ENCODE measurements at regions not wholly inside any gene's neighbourhood (a gene's known extent, or its start where the extent isn't known, plus 50 kb on each side); places are given as distances from the start of the nearest gene placed in this dataset.
"Not testable (repeated sequence)": the region's sequence is repeated elsewhere in the genome, so short reads cannot be mapped to it uniquely, and the experiment has no call there.

DNA sequence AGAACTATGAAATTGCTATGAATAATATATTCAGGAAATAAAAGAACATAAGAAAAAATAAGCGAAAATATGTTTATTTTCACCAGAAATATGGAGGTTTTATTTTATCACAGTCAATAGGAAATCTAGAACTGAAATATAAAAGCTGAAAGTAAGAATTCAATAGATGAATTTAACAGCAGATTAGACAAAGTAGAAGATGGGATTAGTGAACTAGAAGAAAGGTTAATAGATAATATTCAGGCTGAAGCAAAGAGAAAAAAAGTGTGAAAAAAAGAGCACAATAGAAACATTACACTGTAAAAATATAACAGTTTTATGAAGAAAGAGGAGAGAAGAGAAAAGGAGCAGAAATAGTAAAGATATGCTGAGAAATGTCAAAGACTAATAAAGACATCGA, 1152.1 kb downstream of the FAT4 start:
- DNase-seq, result no peak

- no peak for DNase-seq
Measured at GRCh38 chr4:126468144-126468543, 1153.4 kb downstream of the FAT4 start.

DNA sequence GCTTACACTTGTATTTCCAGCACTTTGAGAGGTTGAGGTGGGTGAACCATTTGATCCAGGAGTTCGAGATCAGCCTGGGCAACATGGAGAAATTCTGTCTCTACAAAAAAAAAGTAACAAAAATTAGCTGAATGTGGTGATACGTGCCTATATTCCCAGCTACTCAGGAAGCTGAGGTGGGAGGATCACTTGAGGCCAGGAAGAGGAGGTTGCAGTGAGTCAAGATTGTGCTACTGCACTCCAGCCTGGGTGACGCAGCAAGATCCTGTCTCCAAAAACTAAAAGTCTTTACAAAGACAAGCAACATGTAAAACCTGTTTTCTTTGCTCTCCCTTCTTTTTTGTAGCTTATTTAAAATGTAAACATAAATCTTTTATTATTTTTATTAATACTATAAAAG, 1156.1 kb downstream of the FAT4 start:
- DNase-seq, result no peak

GRCh38 chr4:126475730-126476129, 1157.0 kb upstream of the INTU start:
- no peak for DNase-seq

DNA sequence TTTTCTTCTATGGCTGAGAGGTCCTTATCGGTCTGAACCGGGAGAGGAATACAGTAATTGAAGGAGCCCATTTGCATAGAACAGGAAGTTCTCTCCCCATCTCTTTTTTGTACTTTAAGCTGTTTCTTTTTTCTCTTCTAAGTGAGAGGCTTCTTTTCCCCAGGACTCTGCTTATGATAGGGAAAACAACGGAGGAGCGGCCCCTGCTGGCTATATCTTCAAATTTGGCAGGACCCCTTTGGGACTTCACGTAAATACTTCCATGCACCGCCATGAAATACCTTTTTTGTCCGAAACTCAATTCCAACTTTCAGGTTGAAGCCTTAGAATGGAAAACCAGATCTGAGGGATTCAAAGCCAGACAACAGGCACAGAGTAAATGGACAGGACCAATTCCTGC, 1153.0 kb upstream of the INTU start:
- no peak for DNase-seq

GRCh38 chr4:126482311-126482710, 1150.4 kb upstream of the INTU start:
- no peak for DNase-seq

GRCh38 chr4:126486377-126486776, 1146.4 kb upstream of the INTU start:
- no peak for DNase-seq

DNA sequence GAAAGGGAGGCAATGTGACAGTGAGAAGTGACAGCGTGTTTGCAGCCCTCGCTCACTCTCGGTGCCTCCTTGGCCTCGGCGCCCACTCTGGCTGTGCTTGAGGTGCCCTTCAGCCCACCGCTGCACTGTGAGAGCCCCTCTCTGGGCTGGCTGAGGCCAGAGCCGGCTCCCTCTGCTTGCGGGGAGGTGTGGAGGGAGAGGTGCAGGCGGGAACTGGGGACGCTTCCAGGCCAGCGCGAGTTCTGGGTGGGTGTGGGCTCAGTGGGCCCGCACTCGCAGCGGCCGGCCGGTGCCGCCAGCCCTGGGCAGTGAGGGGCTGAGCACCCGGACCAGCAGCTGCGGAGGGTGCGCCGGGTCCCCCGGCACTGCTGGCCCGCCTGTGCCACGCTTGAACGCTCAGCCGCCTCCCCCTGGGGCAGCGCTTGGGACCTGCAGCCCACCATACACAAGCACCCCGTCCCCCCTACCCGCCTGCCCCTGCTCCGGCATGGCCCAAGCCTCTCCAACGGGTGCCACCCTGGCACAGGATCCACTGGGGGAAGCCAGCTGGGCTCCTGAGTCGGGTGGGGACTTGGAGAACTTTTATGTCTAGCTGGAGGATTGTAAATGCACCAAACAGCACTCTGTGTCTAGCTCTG, 1142.8 kb upstream of the INTU start:
- no peak for DNase-seq

DNA sequence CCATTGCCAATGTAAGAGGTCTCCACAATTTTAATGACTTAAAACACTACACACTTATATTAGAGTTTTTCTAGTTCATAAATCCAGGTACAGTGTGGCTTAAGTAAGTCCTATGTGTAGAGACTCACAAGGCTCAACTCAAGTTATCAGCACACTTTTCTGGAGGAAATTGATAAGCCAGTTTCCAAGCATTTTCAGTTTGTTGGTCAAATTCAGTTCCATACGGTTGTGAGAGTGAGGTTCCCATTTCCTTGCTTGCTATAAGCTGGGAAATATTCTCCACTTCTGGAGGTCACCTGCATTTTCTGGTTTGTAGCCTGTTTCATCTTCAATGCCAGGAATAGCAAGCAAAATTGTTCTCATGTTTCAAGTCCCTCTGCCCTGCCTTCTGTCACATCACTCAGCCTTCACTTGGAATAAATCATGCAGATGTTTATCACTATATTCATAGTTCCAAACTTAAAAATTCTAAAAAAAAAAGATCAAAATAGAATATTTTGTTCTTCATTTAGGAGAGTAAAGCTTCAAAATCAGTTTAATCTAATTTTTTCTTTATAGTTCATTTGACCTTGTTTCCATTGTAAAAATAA, 1137.5 kb upstream of the INTU start:
- no peak for DNase-seq

- no peak for DNase-seq
Measured at GRCh38 chr4:126512979-126513378, 1119.8 kb upstream of the INTU start.

DNA sequence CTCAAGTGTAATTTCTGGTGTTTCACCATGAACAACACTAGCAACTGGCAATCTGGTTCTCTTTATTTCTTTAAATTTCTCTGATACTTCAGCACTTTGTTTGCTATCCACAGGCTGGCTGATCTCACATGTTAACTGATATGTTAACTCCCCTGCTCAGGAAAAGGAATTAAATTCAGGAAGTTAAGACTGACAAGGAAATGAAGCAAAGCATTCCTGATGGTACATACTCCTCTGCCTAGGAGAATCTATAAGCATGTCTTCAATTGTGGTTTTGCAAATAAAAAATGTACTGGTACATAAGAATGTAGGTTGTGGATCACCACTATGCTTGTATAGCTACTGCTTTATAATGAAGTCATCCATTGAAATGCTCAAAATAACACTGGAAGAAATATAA, 1119.2 kb upstream of the INTU start:
- DNase-seq, result no peak

GRCh38 chr4:126520731-126521130, 1112.0 kb upstream of the INTU start:
- no peak for DNase-seq

DNA sequence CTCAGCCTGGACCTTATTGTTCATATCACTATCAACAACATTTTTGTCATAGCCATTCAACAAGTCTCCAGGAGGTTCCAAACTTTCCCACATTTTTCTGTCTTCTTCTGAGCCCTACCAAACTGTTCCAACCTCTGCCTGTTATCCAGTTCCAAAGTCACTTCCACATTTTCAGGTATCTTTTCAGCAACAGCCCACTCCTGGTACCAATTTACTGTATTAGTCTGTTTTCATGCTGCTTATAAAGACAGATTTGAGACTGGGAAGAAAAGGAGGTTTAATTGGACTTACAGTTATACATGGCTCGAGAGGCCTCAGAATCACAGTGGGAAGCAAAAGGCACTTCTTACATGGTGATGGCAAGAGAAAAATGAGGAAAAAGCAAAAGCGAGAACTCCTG, 1107.4 kb upstream of the INTU start:
- not testable (repeated sequence) for DNase-seq

DNA sequence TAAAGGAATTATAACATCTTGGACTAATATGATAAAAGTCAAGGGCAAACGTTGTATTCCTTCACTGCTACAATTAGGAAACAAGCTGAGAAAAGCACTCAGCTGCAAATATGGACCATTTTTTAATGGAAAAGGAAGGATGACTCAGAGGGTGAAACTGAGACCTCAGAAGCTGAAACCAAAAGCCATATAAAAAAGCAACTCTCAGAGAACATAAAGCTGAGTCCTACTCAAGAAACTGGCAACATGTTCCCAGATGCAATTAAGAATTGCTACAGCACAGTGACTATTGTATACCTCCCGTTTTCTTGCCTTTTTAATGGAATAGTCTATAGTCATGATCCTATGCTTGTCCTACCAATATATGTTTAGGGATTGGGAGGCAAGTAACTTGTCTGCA, 1106.4 kb upstream of the INTU start:
- DNase-seq, result no peak

DNA sequence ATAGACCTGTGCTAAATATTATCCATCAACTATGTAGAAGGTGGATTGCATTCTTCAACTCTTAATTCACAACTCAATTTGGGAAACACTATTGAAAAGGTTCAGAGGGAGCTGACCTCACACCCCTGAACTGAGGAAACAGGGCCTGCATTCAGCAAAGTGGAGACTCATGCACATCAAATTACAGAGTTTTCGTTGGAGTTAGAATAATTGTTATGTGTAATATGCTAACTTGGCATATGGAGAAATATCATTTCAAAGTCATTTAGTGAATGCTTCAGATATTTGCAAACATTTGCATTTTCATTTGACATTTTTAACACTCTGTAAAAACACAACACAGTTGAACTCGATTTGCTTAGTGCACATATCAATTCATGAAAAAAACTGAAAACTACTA, 1102.8 kb upstream of the INTU start:
- DNase-seq, result no peak

DNA sequence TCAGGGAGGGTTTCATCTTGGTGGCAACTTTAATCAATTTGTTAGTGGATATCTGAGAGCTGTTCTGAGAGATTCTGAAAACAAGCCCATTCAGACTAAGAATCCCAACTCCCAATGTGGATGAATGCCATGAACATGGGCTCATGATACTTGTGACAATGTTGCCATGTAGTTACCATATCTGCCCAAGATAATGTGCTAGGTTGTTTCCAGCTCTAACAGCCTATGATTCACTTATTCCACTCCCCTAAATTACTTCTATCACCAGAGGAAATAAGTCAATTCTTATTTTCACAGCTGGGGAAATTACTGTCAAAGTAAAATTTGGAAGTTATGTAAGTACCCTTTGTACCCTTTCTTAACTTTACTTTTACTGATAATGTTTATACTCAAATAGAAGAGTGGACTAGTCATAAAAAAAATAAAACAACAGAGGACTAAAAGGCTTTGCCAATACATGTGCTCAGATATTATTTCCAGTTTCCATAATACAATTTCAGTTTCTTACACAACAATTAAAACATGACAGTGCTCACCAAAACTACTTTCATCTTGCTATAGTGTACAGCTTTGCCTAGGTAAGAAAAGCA, 1101.7 kb upstream of the INTU start:
- no peak for DNase-seq

DNA sequence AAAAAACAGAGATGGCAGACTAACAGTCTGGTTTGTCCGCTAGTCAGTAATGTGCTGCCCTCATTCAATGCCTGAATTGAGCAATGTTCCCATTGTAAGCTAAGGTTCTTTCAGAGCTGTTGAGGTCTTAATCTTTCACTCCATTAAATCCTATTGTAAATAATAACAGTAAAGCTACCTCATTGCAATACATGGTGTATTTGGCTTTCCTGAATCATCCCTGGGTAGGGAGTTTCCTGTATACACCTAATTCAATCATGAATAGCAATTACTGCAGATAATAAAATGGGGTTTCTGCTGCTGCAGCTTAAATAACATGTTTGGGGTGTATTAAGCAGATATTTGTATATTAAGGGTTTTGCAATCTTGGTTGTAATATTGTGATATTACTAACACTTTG, 1100.2 kb upstream of the INTU start:
- DNase-seq, result no peak

DNA sequence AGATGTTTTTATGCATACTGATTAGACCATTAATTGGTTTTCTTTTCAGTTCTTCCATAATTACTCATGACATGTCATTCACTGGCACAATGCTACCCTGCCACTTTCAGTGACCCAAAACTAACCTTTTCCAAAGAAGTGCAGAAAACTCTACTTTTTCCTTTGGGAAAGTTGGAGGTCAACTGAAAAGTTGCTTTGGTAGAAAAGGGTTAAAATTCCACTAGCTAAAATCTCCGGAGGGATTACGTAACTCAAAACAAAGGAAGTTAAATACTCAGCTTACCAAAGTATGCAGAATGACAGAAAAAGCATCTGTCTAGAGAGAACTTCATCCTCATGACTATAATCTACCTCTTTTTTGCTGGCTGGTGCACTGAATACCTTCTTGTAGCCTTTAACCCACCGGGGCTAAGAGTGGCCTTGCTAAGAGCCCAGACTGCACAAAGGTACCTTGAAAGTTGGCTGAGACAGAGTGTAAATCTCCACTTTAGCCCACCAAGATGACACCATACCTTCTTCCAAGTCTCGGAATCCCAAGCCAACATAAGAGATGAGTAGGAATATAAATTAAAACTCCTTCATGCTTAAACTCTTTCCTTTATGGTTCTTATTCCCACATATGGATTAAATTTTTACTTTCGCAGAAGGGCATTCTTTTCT, 1099.5 kb upstream of the INTU start:
- DNase-seq, result no peak

DNA sequence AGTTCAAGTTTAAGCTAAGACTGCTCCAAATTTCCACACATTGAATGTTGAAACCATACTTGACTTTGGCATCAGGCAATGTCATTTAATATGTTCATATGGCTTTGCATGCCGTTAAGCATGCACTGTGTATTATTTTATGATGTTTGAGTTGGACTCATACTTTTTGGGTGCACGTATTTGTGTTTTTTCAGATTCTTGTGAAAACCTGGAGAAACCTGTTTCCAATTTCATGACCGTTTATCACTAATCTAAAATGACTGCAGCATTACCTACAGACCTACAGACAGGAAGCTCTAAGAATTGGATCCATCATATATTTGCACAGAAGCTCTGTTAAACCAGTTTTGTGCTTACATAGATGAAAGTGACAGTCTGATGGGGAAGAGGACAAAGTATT, 1093.0 kb upstream of the INTU start:
- no peak for DNase-seq

GRCh38 chr4:126541820-126542219, 1090.9 kb upstream of the INTU start:
- no peak for DNase-seq

DNA sequence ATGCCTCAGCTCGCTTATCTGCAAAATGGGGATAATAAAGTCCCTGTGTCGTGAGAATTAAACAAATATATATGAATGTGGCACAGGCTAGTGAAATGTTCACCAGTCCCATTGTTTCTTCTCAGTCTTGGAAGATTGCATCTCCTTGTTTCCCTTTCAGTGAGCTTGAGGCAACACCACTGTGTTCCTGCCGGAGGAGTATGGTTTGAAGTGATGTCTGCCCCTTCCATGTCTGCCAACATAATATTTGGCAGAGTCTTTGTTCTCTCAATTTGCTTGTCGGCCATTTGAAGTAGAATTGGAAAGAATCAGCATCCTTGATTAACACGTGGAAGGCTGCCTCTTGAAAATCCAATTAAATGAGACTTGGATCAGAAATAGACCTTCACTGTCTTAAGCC, 1088.5 kb upstream of the INTU start:
- no peak for DNase-seq

- not testable (repeated sequence) for DNase-seq
Measured at GRCh38 chr4:126546197-126546596, 1086.6 kb upstream of the INTU start.

- no peak for DNase-seq
Measured at GRCh38 chr4:126547352-126547751, 1085.4 kb upstream of the INTU start.

DNA sequence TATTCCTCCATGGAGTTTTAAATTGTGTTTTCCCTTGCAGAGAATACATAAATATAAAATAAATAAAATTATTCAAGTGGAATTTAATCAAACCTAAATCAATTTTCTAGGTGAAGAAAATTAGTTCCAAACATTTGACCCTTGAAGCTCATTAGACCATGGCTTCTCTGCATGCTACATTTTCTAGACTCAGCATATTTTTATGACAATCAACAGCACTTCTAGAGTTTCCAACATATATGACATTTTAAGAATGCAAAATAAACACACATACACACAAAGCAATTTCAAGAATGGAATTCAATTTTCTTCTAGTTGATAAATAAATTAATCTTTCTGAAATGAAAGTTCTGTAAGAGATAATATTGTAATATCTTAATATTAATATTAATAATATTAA, 1083.9 kb upstream of the INTU start:
- no peak for DNase-seq

Data from NCI-H748 treated with DMSO at 0.1 percent for 48 hours (cell line).